ENCODE measurements at regions not wholly inside any gene's neighbourhood (a gene's known extent, or its start where the extent isn't known, plus 50 kb on each side); places are given as distances from the start of the nearest gene placed in this dataset.
A peak's percentile ranks its signal among the peaks of the same experiment; 100 is the strongest.

GRCh38 chr6:2546901-2547300, 203.8 kb downstream of the MYLK4 start:
- no peaks in the 10 kb centered on the region for H3K9me3 ChIP-seq
- TF ChIP-seq, protein P1, sequence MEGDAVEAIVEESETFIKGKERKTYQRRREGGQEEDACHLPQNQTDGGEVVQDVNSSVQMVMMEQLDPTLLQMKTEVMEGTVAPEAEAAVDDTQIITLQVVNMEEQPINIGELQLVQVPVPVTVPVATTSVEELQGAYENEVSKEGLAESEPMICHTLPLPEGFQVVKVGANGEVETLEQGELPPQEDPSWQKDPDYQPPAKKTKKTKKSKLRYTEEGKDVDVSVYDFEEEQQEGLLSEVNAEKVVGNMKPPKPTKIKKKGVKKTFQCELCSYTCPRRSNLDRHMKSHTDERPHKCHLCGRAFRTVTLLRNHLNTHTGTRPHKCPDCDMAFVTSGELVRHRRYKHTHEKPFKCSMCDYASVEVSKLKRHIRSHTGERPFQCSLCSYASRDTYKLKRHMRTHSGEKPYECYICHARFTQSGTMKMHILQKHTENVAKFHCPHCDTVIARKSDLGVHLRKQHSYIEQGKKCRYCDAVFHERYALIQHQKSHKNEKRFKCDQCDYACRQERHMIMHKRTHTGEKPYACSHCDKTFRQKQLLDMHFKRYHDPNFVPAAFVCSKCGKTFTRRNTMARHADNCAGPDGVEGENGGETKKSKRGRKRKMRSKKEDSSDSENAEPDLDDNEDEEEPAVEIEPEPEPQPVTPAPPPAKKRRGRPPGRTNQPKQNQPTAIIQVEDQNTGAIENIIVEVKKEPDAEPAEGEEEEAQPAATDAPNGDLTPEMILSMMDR (IDR thresholded peaks at IDR 0.05), result no peak
- no peak overlapping the region for H3K4me3 ChIP-seq
- DNase-seq (no peak), ATAC-seq (no peak)
- peaks cover 24% of the 10 kb centered on the region for H3K4me1 ChIP-seq
- H3K36me3 ChIP-seq, result no peaks in the 10 kb centered on the region
- H3K27ac ChIP-seq, result no peak overlapping the region
- peaks cover 5% of the 10 kb centered on the region for H3K27me3 ChIP-seq (ENCODE audit: low read depth)
- intact Hi-C loops (cut with DNase I), result no loop called here

- no peak overlapping the region for H3K4me3 ChIP-seq
- intact Hi-C loops (cut with DNase I), result no loop called here
- ATAC-seq, result no peak
- H3K27ac ChIP-seq, result no peak overlapping the region
- no peaks in the 10 kb centered on the region for H3K9me3 ChIP-seq
- TF ChIP-seq, protein P1 (IDR thresholded peaks at IDR 0.05), result no peak
- H3K36me3 ChIP-seq, result no peaks in the 10 kb centered on the region
- H3K27me3 ChIP-seq (ENCODE audit: low read depth), result peaks cover 6% of the 10 kb centered on the region
- H3K4me1 ChIP-seq, result peaks cover 24% of the 10 kb centered on the region
- DNase-seq, result no peak
These were observed 205.2 kb downstream of the MYLK4 start for GRCh38 chr6:2545383-2546038.

GRCh38 chr6:2543321-2543720, 207.4 kb downstream of the MYLK4 start:
- no peaks in the 10 kb centered on the region for H3K9me3 ChIP-seq
- DNase-seq (no peak), ATAC-seq (no peak)
- TF ChIP-seq, protein P1 (IDR thresholded peaks at IDR 0.05), result no peak
- H3K4me1 ChIP-seq, result peaks cover 24% of the 10 kb centered on the region
- peaks cover 6% of the 10 kb centered on the region for H3K27me3 ChIP-seq (ENCODE audit: low read depth)
- no peak overlapping the region for H3K27ac ChIP-seq
- intact Hi-C loops (cut with DNase I), result no loop called here
- H3K4me3 ChIP-seq, result no peak overlapping the region
- no peaks in the 10 kb centered on the region for H3K36me3 ChIP-seq

DNA sequence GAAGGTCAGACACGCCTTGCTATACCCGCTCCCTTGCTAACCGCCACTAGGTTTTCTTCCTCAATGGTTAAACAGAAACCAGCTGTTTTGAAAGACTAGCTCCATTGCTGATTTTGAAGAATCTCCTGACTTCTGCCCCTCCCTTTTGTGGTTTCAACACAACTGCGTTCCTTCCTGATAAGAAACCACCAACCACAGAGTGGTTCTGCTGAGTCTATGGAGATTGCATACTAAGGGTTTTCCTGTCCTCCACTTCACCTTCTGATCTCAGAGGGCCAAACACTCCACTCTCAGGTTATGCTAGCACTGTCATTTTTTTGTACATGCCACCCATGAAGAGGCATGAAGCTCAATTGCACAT, 207.9 kb downstream of the MYLK4 start:
- H3K4me3 ChIP-seq, result no peak overlapping the region
- H3K4me1 ChIP-seq, result peaks cover 24% of the 10 kb centered on the region
- no peaks in the 10 kb centered on the region for H3K36me3 ChIP-seq
- TF ChIP-seq, protein P1 (IDR thresholded peaks at IDR 0.05), result no peak
- DNase-seq, result no peak
- ATAC-seq, result peak; percentile 94 to 95
- intact Hi-C loops (cut with DNase I), result no loop called here
- H3K27ac ChIP-seq, result peak overlapping the region; percentile 44
- H3K27me3 ChIP-seq (ENCODE audit: low read depth), result peaks cover 6% of the 10 kb centered on the region
- no peaks in the 10 kb centered on the region for H3K9me3 ChIP-seq

DNA sequence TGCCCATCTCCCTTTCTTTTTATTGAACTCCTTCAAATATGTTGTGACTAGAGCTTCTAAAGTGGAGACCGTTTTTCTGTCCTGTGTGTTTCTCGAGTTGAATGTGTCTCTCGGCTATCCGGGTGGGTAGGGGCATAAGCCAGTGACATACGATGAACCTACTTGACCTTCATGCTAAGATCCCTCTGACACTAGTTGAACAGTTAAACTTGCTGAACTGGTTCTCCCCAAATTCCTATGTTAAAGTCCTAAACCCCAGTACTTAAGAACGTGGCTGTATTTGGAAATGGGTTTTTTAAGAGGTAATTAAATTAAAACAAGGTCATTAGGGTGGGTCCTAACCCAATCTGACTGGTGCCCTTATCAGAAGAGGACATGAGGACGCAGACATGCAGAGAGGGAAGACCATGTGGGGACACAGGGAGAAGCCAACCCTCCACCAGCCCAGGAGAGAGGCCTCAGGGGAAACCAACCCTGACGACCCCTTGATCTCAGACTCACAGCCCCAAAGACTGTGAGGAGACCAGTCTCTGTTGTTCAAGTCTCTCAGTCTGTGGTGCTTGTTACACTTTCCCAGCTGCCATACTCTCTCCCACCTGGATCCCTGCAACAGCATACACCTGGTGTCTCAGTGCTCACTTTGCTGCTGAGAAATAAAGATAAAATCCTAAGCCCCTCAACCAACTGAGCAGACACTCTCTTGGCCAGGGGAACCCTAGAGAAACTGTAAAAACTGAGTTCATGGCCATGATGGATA, 208.4 kb downstream of the MYLK4 start:
- Histone ChIP-seq H3K4me3 (no peak overlapping the region), H3K27ac (peak overlapping the region; percentile 44), H3K9me3 (no peaks in the 10 kb centered on the region), H3K27me3 (ENCODE audit: low read depth) (peaks cover 6% of the 10 kb centered on the region), H3K36me3 (no peaks in the 10 kb centered on the region), H3K4me1 (peaks cover 20% of the 10 kb centered on the region)
- ATAC-seq (peak; percentile 10 to 19), DNase-seq (no peak)
- TF ChIP-seq, protein P1 (IDR thresholded peaks at IDR 0.05), result no peak
- intact Hi-C loops (cut with DNase I), result no loop called here

Data from lower lobe of right lung (tissue), 2 donors.